ENCODE measurements at regions not wholly inside any gene's neighbourhood (a gene's known extent, or its start where the extent isn't known, plus 50 kb on each side); places are given as distances from the start of the nearest gene placed in this dataset.

GRCh38 chr13:106416645-106417044 lies 118.8 kb downstream of the EFNB2 start:
- H3K9me3 Mint-ChIP-seq: peaks cover 0 to 5% (median 0%) of the 10 kb centered on the region in 7 donors
- H3K4me1 Mint-ChIP-seq: peaks cover 0 to 5% (median 1%) of the 10 kb centered on the region in 4 donors
- H3K36me3 Mint-ChIP-seq: no peaks in the 10 kb centered on the region
- Histone ChIP-seq H3K4me3 (ENCODE audit: low read depth, low read length) (no peak overlapping the region), H3K9me3 (ENCODE audit: control insufficient read depth in 2 of 2, low read length in 2 of 2) (no peaks in the 10 kb centered on the region), H3K27me3 (ENCODE audit: control insufficient read depth, insufficient read depth, low read length) (no peaks in the 10 kb centered on the region), H3K36me3 (ENCODE audit: control insufficient read depth, insufficient read depth, low read length) (no peaks in the 10 kb centered on the region), H3K4me1 (ENCODE audit: control insufficient read depth, insufficient read depth, low read length, poor library complexity, severe bottlenecking) (no peaks in the 10 kb centered on the region), H3K27ac (ENCODE audit: insufficient read depth, low read length, poor library complexity, severe bottlenecking) (no peak overlapping the region)
- DNase-seq (no peak), ATAC-seq (ENCODE audit: low read depth in 2 of 2) (no peak)
- no peak overlapping the region for H3K4me3 Mint-ChIP-seq
- H3K27me3 Mint-ChIP-seq: peaks cover 6% of the 10 kb centered on the region
- H3K27ac Mint-ChIP-seq: no peak overlapping the region

- Mint-ChIP-seq H3K36me3 (no peaks in the 10 kb centered on the region), H3K27ac (no peak overlapping the region), H3K9me3 (peaks cover 0 to 5% (median 0%) of the 10 kb centered on the region in 7 donors), H3K27me3 (peaks cover 6% of the 10 kb centered on the region), H3K4me1 (peaks cover 0 to 5% (median 1%) of the 10 kb centered on the region in 4 donors), H3K4me3 (no peak overlapping the region)
- Histone ChIP-seq H3K27ac (ENCODE audit: insufficient read depth, low read length, poor library complexity, severe bottlenecking) (no peak overlapping the region), H3K4me1 (ENCODE audit: control insufficient read depth, insufficient read depth, low read length, poor library complexity, severe bottlenecking) (no peaks in the 10 kb centered on the region), H3K9me3 (ENCODE audit: control insufficient read depth in 2 of 2, low read length in 2 of 2) (no peaks in the 10 kb centered on the region), H3K4me3 (ENCODE audit: low read depth, low read length) (no peak overlapping the region), H3K36me3 (ENCODE audit: control insufficient read depth, insufficient read depth, low read length) (no peaks in the 10 kb centered on the region), H3K27me3 (ENCODE audit: control insufficient read depth, insufficient read depth, low read length) (no peaks in the 10 kb centered on the region)
- DNase-seq (no peak), ATAC-seq (ENCODE audit: low read depth in 2 of 2) (no peak)
These were observed 119.5 kb downstream of the EFNB2 start for GRCh38 chr13:106415971-106416370.

- no peaks in the 10 kb centered on the region for H3K4me1 ChIP-seq (ENCODE audit: control insufficient read depth, insufficient read depth, low read length, poor library complexity, severe bottlenecking)
- peaks cover 6% of the 10 kb centered on the region for H3K27me3 Mint-ChIP-seq
- peaks cover 0 to 5% (median 0%) of the 10 kb centered on the region in 7 donors for H3K9me3 Mint-ChIP-seq
- H3K36me3 ChIP-seq (ENCODE audit: control insufficient read depth, insufficient read depth, low read length): no peaks in the 10 kb centered on the region
- H3K4me3 ChIP-seq (ENCODE audit: low read depth, low read length): no peak overlapping the region
- H3K9me3 ChIP-seq (ENCODE audit: control insufficient read depth in 2 of 2, low read length in 2 of 2): no peaks in the 10 kb centered on the region
- H3K27ac ChIP-seq (ENCODE audit: insufficient read depth, low read length, poor library complexity, severe bottlenecking): no peak overlapping the region
- peaks cover 0 to 5% (median 1%) of the 10 kb centered on the region in 4 donors for H3K4me1 Mint-ChIP-seq
- DNase-seq (no peak), ATAC-seq (ENCODE audit: low read depth in 2 of 2) (no peak)
- no peak overlapping the region for H3K27ac Mint-ChIP-seq
- H3K4me3 Mint-ChIP-seq: no peak overlapping the region
- no peaks in the 10 kb centered on the region for H3K36me3 Mint-ChIP-seq
- H3K27me3 ChIP-seq (ENCODE audit: control insufficient read depth, insufficient read depth, low read length): no peaks in the 10 kb centered on the region
These were observed 120.0 kb downstream of the EFNB2 start for GRCh38 chr13:106415442-106415841.

- Histone ChIP-seq H3K4me1 (ENCODE audit: control insufficient read depth, insufficient read depth, low read length, poor library complexity, severe bottlenecking) (no peaks in the 10 kb centered on the region), H3K27ac (ENCODE audit: insufficient read depth, low read length, poor library complexity, severe bottlenecking) (no peak overlapping the region), H3K27me3 (ENCODE audit: control insufficient read depth, insufficient read depth, low read length) (no peaks in the 10 kb centered on the region), H3K4me3 (ENCODE audit: low read depth, low read length) (no peak overlapping the region), H3K36me3 (ENCODE audit: control insufficient read depth, insufficient read depth, low read length) (no peaks in the 10 kb centered on the region), H3K9me3 (ENCODE audit: control insufficient read depth in 2 of 2, low read length in 2 of 2) (no peaks in the 10 kb centered on the region)
- DNase-seq (no peak), ATAC-seq (ENCODE audit: low read depth in 2 of 2) (no peak)
- no peak overlapping the region for H3K4me3 Mint-ChIP-seq
- H3K9me3 Mint-ChIP-seq: no peaks in the 10 kb centered on the region
- H3K27me3 Mint-ChIP-seq: peaks cover 7% of the 10 kb centered on the region
- H3K27ac Mint-ChIP-seq: no peak overlapping the region
- H3K4me1 Mint-ChIP-seq: no peaks in the 10 kb centered on the region
- H3K36me3 Mint-ChIP-seq: no peaks in the 10 kb centered on the region
These were observed 128.1 kb downstream of the EFNB2 start for GRCh38 chr13:106407338-106407737.

- Mint-ChIP-seq H3K4me1 (no peaks in the 10 kb centered on the region), H3K4me3 (no peak overlapping the region), H3K27me3 (peaks cover 10% of the 10 kb centered on the region), H3K9me3 (no peaks in the 10 kb centered on the region), H3K27ac (no peak overlapping the region), H3K36me3 (no peaks in the 10 kb centered on the region)
- H3K4me3 ChIP-seq (ENCODE audit: low read depth, low read length): no peak overlapping the region
- ATAC-seq (ENCODE audit: low read depth in 2 of 2) (no peak), DNase-seq (no peak)
- no peaks in the 10 kb centered on the region for H3K27me3 ChIP-seq (ENCODE audit: control insufficient read depth, insufficient read depth, low read length)
- H3K4me1 ChIP-seq (ENCODE audit: control insufficient read depth, insufficient read depth, low read length, poor library complexity, severe bottlenecking): no peaks in the 10 kb centered on the region
- H3K36me3 ChIP-seq (ENCODE audit: control insufficient read depth, insufficient read depth, low read length): no peaks in the 10 kb centered on the region
- no peaks in the 10 kb centered on the region for H3K9me3 ChIP-seq (ENCODE audit: control insufficient read depth in 2 of 2, low read length in 2 of 2)
- no peak overlapping the region for H3K27ac ChIP-seq (ENCODE audit: insufficient read depth, low read length, poor library complexity, severe bottlenecking)
These were observed 129.7 kb downstream of the EFNB2 start for GRCh38 chr13:106405731-106406130.

- Histone ChIP-seq H3K4me3 (ENCODE audit: low read depth, low read length) (no peak overlapping the region), H3K36me3 (ENCODE audit: control insufficient read depth, insufficient read depth, low read length) (no peaks in the 10 kb centered on the region), H3K4me1 (ENCODE audit: control insufficient read depth, insufficient read depth, low read length, poor library complexity, severe bottlenecking) (no peaks in the 10 kb centered on the region), H3K9me3 (ENCODE audit: control insufficient read depth in 2 of 2, low read length in 2 of 2) (no peaks in the 10 kb centered on the region), H3K27me3 (ENCODE audit: control insufficient read depth, insufficient read depth, low read length) (no peaks in the 10 kb centered on the region), H3K27ac (ENCODE audit: insufficient read depth, low read length, poor library complexity, severe bottlenecking) (no peak overlapping the region)
- Mint-ChIP-seq H3K4me1 (no peaks in the 10 kb centered on the region), H3K9me3 (no peaks in the 10 kb centered on the region), H3K4me3 (no peak overlapping the region), H3K27me3 (peaks cover 10% of the 10 kb centered on the region), H3K36me3 (no peaks in the 10 kb centered on the region), H3K27ac (no peak overlapping the region)
- no peak for ATAC-seq (ENCODE audit: low read depth in 2 of 2)
- no peak for DNase-seq
These were observed 132.2 kb downstream of the EFNB2 start for GRCh38 chr13:106403280-106403679.

GRCh38 chr13:106402866-106403265 lies 132.6 kb downstream of the EFNB2 start:
- Histone ChIP-seq H3K4me3 (ENCODE audit: low read depth, low read length) (no peak overlapping the region), H3K36me3 (ENCODE audit: control insufficient read depth, insufficient read depth, low read length) (no peaks in the 10 kb centered on the region), H3K27ac (ENCODE audit: insufficient read depth, low read length, poor library complexity, severe bottlenecking) (no peak overlapping the region), H3K4me1 (ENCODE audit: control insufficient read depth, insufficient read depth, low read length, poor library complexity, severe bottlenecking) (no peaks in the 10 kb centered on the region), H3K9me3 (ENCODE audit: control insufficient read depth in 2 of 2, low read length in 2 of 2) (no peaks in the 10 kb centered on the region), H3K27me3 (ENCODE audit: control insufficient read depth, insufficient read depth, low read length) (no peaks in the 10 kb centered on the region)
- no peak overlapping the region for H3K4me3 Mint-ChIP-seq
- no peaks in the 10 kb centered on the region for H3K4me1 Mint-ChIP-seq
- H3K36me3 Mint-ChIP-seq: no peaks in the 10 kb centered on the region
- ATAC-seq (ENCODE audit: low read depth in 2 of 2) (no peak), DNase-seq (no peak)
- H3K27ac Mint-ChIP-seq: no peak overlapping the region
- peaks cover 10% of the 10 kb centered on the region for H3K27me3 Mint-ChIP-seq
- no peaks in the 10 kb centered on the region for H3K9me3 Mint-ChIP-seq

- H3K27ac ChIP-seq (ENCODE audit: insufficient read depth, low read length, poor library complexity, severe bottlenecking): no peak overlapping the region
- Mint-ChIP-seq H3K36me3 (no peaks in the 10 kb centered on the region), H3K4me3 (no peak overlapping the region), H3K9me3 (no peaks in the 10 kb centered on the region), H3K27ac (no peak overlapping the region), H3K4me1 (no peaks in the 10 kb centered on the region), H3K27me3 (peaks cover 10% of the 10 kb centered on the region)
- H3K27me3 ChIP-seq (ENCODE audit: control insufficient read depth, insufficient read depth, low read length): no peaks in the 10 kb centered on the region
- ATAC-seq (ENCODE audit: low read depth in 2 of 2) (no peak), DNase-seq (no peak)
- H3K4me3 ChIP-seq (ENCODE audit: low read depth, low read length): no peak overlapping the region
- H3K9me3 ChIP-seq (ENCODE audit: control insufficient read depth in 2 of 2, low read length in 2 of 2): no peaks in the 10 kb centered on the region
- no peaks in the 10 kb centered on the region for H3K36me3 ChIP-seq (ENCODE audit: control insufficient read depth, insufficient read depth, low read length)
- no peaks in the 10 kb centered on the region for H3K4me1 ChIP-seq (ENCODE audit: control insufficient read depth, insufficient read depth, low read length, poor library complexity, severe bottlenecking)
These were observed 134.4 kb downstream of the EFNB2 start for GRCh38 chr13:106401081-106401480.

Data from CD4-positive, CD25-positive, alpha-beta regulatory T cell (primary cell).